SU-DHL-6 (cell line): ENCODE measurements at regions not wholly inside any gene's neighbourhood (a gene's known extent, or its start where the extent isn't known, plus 50 kb on each side); places are given as distances from the start of the nearest gene placed in this dataset.
A peak's percentile ranks its signal among the peaks of the same experiment; 100 is the strongest.

Experiments used
- H2AFZ ChIP-seq: fragments of 200-600 bp; sonication (generic); 2 replicates; pipeline ENCODE4 v1.6.1; 2014; ENCODE audit warnings: low read depth, mild to moderate bottlenecking, moderate library complexity, mixed read lengths, antibody characterized with exemption, low read length; ENCODE audit not compliant: severe bottlenecking
- H3F3A ChIP-seq: fragments of 200-600 bp; shearing (Covaris generic); 2 replicates; pipeline ENCODE4 v1.6.0; 2016; ENCODE audit warnings: antibody characterized with exemption, mild to moderate bottlenecking; ENCODE audit not compliant: insufficient read depth
- H3K27ac ChIP-seq: fragments of 200-600 bp; sonication (generic); 2 replicates; pipeline ENCODE4 v1.5.1; 2016; ENCODE audit warnings: low read depth, mild to moderate bottlenecking, low read length, moderate library complexity, mixed read lengths
- H3K27me3 ChIP-seq: fragments of 200-600 bp; sonication (generic), shearing (Covaris generic); 2 replicates; pipeline ENCODE4 v1.6.0; 2014; ENCODE audit warnings: mild to moderate bottlenecking, low read length
- H3K36me3 ChIP-seq: fragments of 200-600 bp; sonication (generic); 2 replicates; pipeline ENCODE4 v1.6.1; 2014; ENCODE audit warnings: mild to moderate bottlenecking, low read length, mixed read lengths
- H3K4me2 ChIP-seq: fragments of 300-600, 200-600 bp; shearing (Covaris generic), sonication (generic); 2 replicates; pipeline ENCODE4 v1.6.0; 2014; ENCODE audit warnings: low read length, low read depth, mild to moderate bottlenecking; ENCODE audit not compliant: poor library complexity, severe bottlenecking
- H3K4me3 ChIP-seq: fragments of 200-600 bp; sonication (generic); 2 replicates; pipeline ENCODE4 v1.5.1; 2014; ENCODE audit warnings: antibody characterized with exemption, low read length, mild to moderate bottlenecking, mixed read lengths; ENCODE audit not compliant: insufficient read depth, poor library complexity, severe bottlenecking
- H3K79me2 ChIP-seq: fragments of 200-600 bp; sonication (generic); 2 replicates; pipeline ENCODE4 v1.6.1; 2014; ENCODE audit warnings: mild to moderate bottlenecking, low read length, moderate library complexity; ENCODE audit not compliant: insufficient read depth
- H3K9ac ChIP-seq: fragments of 200-600 bp; sonication (generic); 2 replicates; pipeline ENCODE4 v1.7.0; 2014; ENCODE audit warnings: mild to moderate bottlenecking, low read length
- H3K9me2 ChIP-seq: fragments of 200-600 bp; sonication (generic); replicated peaks from 2 replicates; pipeline ENCODE4 v1.6.1; 2014; ENCODE audit warnings: low read length; ENCODE audit not compliant: insufficient read depth
- H3K9me3 ChIP-seq: fragments of 200-600 bp; sonication (generic); 2 replicates; pipeline ENCODE4 v1.6.1; 2014; ENCODE audit warnings: low read length, mixed read lengths; ENCODE audit not compliant: insufficient read depth
- H4K20me1 ChIP-seq: fragments of 200-600 bp; sonication (generic); 2 replicates; pipeline ENCODE4 v1.6.1; 2014; ENCODE audit warnings: low read depth, mild to moderate bottlenecking, antibody characterized with exemption, low read length, moderate library complexity, mixed read lengths
- EZH2phosphoT487 ChIP-seq: fragments of 200-600 bp; sonication (generic), shearing (Covaris generic); conservative IDR thresholded peaks from 2 replicates; pipeline ENCODE4 v1.6.1; 2018; ENCODE audit warnings: mild to moderate bottlenecking, antibody characterized with exemption, low read length, moderate library complexity, mixed read lengths
- TF ChIP-seq, protein P1 (sequence below): fragments of 200-600 bp; sonication (generic); IDR thresholded peaks from one replicate; pipeline ENCODE4 v1.5.1; 2017; ENCODE audit warnings: antibody characterized with exemption, mild to moderate bottlenecking, low read length, moderate library complexity; ENCODE audit not compliant: insufficient read depth, poor library complexity, severe bottlenecking

DNA sequence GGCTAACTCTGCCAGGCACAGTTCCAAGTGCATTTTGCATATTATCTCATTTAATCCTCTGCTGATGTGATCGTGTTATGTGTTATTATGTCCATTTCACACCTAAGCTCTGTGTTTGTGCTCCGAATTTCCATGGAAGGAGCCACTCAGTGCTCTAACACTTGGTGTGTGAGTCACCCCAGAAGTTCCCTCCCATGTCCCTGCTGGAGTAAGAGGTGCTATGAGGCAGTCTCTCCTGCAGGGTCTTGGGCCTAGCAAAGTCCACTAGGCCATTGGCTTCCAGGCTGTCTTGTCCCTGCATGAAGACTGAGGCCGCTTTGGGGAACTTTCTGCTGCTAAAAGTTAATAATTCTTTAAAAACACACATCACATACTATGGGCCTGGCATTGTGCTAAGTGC lies 405.9 kb upstream of the SULF2 start:
- Histone ChIP-seq H3K9ac (no peak overlapping the region), H2AFZ (no peak overlapping the region), H3K4me3 (no peak overlapping the region), H3K9me3 (no peaks in the 10 kb centered on the region), H3K9me2 (no peaks in the 10 kb centered on the region), H4K20me1 (no peaks in the 10 kb centered on the region), H3F3A (no peaks in the 10 kb centered on the region), H3K27ac (no peak overlapping the region), H3K36me3 (no peaks in the 10 kb centered on the region), H3K27me3 (no peaks in the 10 kb centered on the region), H3K79me2 (no peaks in the 10 kb centered on the region), H3K4me2 (no peak overlapping the region)
- no peak for TF ChIP-seq EZH2phosphoT487
- TF ChIP-seq, protein P1, sequence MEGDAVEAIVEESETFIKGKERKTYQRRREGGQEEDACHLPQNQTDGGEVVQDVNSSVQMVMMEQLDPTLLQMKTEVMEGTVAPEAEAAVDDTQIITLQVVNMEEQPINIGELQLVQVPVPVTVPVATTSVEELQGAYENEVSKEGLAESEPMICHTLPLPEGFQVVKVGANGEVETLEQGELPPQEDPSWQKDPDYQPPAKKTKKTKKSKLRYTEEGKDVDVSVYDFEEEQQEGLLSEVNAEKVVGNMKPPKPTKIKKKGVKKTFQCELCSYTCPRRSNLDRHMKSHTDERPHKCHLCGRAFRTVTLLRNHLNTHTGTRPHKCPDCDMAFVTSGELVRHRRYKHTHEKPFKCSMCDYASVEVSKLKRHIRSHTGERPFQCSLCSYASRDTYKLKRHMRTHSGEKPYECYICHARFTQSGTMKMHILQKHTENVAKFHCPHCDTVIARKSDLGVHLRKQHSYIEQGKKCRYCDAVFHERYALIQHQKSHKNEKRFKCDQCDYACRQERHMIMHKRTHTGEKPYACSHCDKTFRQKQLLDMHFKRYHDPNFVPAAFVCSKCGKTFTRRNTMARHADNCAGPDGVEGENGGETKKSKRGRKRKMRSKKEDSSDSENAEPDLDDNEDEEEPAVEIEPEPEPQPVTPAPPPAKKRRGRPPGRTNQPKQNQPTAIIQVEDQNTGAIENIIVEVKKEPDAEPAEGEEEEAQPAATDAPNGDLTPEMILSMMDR: no peak

DNA sequence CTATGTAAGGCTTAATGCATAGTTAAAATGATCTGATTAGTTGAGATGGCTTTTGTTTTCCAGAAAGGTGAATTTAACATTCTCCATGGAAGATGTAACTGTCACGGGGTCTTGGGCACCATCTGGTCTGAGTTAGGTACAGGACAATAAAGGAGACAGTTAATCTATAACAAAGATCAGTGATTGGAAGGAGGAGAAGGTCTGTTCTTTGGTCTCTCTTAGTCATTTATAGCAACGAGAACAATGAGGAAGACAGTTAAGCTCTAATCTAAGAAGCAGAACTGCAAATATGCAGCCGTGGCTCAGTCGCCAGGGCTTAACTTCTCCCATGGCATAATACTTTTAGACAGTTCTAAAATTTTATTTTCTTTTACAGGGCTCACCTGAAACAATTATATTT lies 405.5 kb upstream of the SULF2 start:
- no peak overlapping the region for H2AFZ ChIP-seq
- TF ChIP-seq, protein P1: no peak
- no peak for TF ChIP-seq EZH2phosphoT487
- no peaks in the 10 kb centered on the region for H3K36me3 ChIP-seq

DNA sequence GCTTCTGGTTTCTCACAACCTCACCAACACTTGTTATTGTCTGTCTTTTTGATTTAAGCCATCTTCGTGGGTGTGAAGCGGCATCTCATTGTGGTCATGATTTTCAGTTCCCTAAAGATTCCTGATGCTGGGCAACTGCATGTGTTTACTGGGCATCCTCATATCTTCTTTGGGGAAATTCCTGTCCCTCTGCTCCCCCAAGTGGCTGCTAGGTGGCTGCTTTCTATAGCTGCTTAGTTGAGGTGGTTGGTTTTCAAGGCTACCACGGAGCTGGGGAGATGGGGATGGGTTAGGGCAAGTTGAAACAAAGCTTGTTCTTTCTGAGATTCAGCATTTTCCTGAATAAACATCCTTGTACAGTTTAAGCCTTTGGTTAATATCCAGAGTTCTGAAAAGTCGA lies 403.9 kb upstream of the SULF2 start:
- H3F3A ChIP-seq: no peaks in the 10 kb centered on the region
- no peaks in the 10 kb centered on the region for H3K9me3 ChIP-seq
- no peak overlapping the region for H3K4me2 ChIP-seq
- H3K27me3 ChIP-seq: no peaks in the 10 kb centered on the region
- no peaks in the 10 kb centered on the region for H4K20me1 ChIP-seq
- H3K79me2 ChIP-seq: no peaks in the 10 kb centered on the region
- no peak overlapping the region for H3K27ac ChIP-seq
- no peak overlapping the region for H3K9ac ChIP-seq
- TF ChIP-seq, protein P1: peak; percentile 13
- no peak for TF ChIP-seq EZH2phosphoT487
- H3K4me3 ChIP-seq: no peak overlapping the region
- H3K36me3 ChIP-seq: no peaks in the 10 kb centered on the region
- no peak overlapping the region for H2AFZ ChIP-seq
- H3K9me2 ChIP-seq: no peaks in the 10 kb centered on the region

More for the DNA sequence above, 405.5 kb upstream of the SULF2 start:
- Histone ChIP-seq H3K4me2 (no peak overlapping the region), H3K4me3 (no peak overlapping the region), H3K79me2 (no peaks in the 10 kb centered on the region), H3K27me3 (no peaks in the 10 kb centered on the region), H3K9me2 (no peaks in the 10 kb centered on the region), H3K9me3 (no peaks in the 10 kb centered on the region), H3F3A (no peaks in the 10 kb centered on the region), H4K20me1 (no peaks in the 10 kb centered on the region), H3K27ac (no peak overlapping the region), H3K9ac (no peak overlapping the region)

DNA sequence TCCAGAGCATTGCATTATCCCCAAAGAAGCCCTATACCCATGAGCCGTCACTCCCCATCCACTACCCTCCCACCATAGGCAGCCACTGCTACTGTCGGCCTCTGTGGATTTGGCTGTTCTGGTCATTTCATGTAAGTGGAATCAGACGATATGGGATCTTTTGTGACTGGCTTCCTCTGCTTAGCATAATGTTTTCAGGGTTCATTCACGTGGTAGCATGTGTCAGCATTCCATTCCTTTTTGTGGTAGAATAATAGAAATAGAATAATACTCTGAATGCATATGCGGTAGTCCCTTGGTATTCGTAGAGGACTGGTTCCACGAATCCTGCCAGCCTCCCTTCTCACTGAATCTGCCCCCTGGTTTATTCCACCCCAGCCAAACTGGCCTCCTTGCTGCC lies 402.6 kb upstream of the SULF2 start:
- Histone ChIP-seq H3K9ac (no peak overlapping the region), H2AFZ (no peak overlapping the region), H3K27ac (no peak overlapping the region), H3K9me3 (no peaks in the 10 kb centered on the region), H3K4me3 (no peak overlapping the region), H3K79me2 (no peaks in the 10 kb centered on the region), H3K36me3 (no peaks in the 10 kb centered on the region), H4K20me1 (no peaks in the 10 kb centered on the region), H3K4me2 (no peak overlapping the region), H3K27me3 (no peaks in the 10 kb centered on the region), H3K9me2 (no peaks in the 10 kb centered on the region), H3F3A (no peaks in the 10 kb centered on the region)
- TF ChIP-seq, protein P1: no peak
- TF ChIP-seq EZH2phosphoT487: no peak
